ENCODE measurements at regions not wholly inside any gene's neighbourhood (a gene's known extent, or its start where the extent isn't known, plus 50 kb on each side); places are given as distances from the start of the nearest gene placed in this dataset.

DNA sequence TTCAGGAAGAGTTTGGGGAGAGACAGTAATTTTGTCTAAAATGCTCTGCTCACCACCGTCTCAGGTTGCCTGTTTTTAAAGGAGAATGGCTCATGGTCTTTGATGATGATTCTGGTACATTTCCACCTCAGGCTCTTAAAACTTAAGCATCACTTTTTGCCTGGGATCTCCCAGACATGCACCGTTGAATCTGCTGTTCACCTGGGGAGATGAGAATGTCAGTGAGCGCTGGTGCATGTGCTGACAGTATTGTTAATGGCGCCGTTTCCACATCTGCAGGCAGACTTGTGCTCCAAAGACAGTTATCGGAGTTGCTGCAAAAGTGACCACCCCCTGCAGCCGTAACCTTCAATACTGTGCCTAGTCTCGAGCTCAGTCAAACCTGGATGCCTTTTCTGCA, 219.0 kb upstream of the TPM1 start:
- no peak for DNase-seq

GRCh38 chr15:62824111-62825015, 218.2 kb upstream of the TPM1 start:
- DNase-seq: no peak

DNA sequence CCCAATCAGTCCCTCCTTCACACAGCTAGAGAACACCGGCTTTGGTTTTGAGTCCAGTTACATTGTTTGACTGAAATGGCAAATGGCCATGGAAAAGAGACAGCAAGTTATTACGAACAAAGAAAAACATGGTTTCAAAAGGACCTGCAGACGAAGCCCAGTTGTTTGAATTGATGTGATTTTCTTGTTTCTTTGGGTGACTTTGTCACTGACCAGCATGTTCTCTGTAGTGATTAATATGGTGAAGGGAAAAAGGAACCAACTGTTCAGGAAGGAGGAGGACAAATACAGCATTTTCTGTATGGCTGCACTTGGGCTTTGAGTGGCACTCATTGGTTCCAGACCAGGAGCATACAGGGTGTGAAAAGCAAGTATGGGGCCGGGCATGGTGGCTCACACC, 217.4 kb upstream of the TPM1 start:
- no peak for DNase-seq

- DNase-seq: no peak
Measured at GRCh38 chr15:62826561-62826960, 216.0 kb upstream of the TPM1 start.

- no peak for DNase-seq
Measured at GRCh38 chr15:62828364-62828763, 214.2 kb upstream of the TPM1 start.

- DNase-seq: no peak
Measured at GRCh38 chr15:62832231-62832630, 210.3 kb upstream of the TPM1 start.

DNA sequence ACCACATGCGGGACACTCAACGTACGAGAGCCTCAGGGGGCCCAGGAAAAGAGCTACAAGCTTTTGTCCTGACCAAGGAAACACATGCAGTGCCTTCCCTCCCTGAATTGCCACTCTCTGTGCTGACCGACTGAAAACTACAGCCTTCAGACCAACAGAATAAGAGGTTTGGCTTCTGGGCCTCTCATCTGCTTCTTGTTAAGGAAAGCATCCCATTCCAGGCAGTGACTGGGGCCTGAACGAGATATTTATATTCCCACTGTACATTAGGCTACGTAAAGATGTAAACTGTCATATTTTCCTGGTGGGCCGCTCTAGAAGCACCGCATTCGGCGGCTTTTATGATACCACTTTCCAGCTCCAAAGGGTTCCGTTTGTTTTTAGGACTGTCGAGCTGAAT, 208.9 kb upstream of the TPM1 start:
- DNase-seq: peak; percentile 77

GRCh38 chr15:62834686-62835329, 207.7 kb upstream of the TPM1 start:
- DNase-seq: no peak

DNA sequence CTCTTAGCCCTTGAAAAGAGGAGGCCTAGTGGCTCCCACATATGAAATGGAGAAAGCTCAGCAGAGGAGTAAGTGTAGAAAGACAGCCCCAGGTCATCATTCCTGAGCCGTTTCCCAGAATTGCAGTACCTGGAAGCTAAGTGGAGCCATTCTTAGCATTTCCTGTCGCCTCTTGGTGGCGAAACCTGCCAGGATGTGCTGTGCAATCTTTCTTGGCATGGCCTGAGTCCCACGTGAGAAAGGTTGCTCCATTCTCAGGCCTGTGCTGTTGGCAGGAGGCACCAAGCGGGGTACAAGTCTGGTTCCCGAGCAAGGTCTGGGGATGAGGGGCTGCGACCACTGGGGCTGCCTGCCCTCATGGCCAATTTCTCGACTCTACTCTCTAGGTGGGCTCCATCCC, 207.2 kb upstream of the TPM1 start:
- DNase-seq: no peak

- no peak for DNase-seq
Measured at GRCh38 chr15:62835762-62836161, 206.8 kb upstream of the TPM1 start.

DNA sequence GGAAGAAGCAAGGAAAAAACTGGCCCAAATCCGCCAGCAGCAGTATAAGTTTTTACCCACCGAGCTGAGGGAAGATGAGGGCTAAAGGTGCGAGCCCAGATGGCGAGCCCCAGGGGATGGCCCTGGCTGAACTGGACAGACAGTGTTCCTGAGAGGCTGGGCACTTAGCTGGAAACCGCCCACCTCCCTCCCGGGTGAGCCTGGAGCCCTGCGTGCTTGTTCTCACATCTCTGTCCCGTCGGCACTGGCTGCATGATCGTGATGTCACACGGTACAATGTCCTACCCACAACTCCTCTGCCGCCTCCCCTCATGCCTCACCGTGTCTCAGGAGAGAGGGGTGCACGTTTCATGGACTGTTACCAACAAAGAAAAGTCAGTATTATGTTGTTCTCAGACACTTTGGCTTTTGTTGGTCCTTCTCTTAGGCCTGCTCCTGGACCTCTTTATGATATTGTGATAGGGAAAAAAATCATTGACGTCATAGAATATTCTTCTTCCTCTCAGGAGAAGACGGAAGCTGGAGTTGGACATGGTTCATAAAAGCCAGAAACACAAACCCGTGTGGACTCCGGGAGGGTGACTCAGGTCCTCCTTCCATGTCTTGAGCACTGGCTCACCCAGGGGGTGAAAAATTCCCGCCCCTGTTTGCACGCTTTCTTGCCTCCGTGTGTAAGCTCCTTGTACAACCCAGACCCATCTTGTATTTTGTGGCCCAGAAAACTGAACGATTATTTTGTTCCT, 201.8 kb upstream of the TPM1 start:
- DNase-seq: no peak

DNA sequence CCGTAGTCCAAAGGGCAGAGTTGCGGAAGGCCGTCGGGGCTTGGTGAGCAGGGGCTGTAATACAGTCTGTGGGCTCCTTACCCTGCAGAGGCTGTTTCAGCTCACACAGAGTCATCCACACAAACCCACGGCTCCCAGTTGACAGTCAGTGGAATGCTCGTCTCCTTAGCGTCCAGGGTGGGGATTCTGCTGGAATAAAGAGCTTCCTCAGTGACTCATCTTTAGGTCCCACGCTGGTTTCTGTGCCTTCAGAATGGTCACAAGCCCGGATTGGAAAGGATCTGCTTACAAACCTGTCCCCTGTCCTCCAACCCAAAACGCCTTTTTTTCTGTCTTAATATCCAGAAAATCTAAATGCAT, 201.3 kb upstream of the TPM1 start:
- DNase-seq: no peak

- no peak for DNase-seq
Measured at GRCh38 chr15:62841891-62842559, 200.5 kb upstream of the TPM1 start.

DNA sequence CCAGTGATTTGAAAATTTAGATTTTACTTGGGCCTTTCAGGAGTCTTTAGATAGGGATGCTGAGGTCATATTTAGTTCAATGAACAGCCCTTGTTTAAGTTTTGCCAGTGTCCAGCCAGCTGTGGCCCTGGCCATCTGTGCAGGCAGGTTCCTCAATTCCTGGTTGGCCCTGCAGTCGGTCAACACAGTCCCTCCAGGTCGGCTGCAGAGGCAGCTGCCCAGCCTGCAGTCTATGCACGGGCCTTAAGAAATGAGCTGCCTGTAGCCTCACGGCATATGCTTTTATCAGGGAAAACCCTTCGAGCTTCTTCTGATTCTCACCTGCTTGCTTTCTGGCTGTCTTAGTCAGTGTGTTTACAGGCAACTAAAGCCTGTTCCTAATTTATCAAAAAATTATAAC, 199.2 kb upstream of the TPM1 start:
- DNase-seq: no peak

- DNase-seq: no peak
Measured at GRCh38 chr15:62844564-62845240, 197.8 kb upstream of the TPM1 start.

- no peak for DNase-seq
Measured at GRCh38 chr15:62845241-62846126, 197.1 kb upstream of the TPM1 start.

- DNase-seq: no peak
Measured at GRCh38 chr15:62846131-62846804, 196.3 kb upstream of the TPM1 start.

- no peak for DNase-seq
Measured at GRCh38 chr15:62846805-62847495, 195.6 kb upstream of the TPM1 start.

DNA sequence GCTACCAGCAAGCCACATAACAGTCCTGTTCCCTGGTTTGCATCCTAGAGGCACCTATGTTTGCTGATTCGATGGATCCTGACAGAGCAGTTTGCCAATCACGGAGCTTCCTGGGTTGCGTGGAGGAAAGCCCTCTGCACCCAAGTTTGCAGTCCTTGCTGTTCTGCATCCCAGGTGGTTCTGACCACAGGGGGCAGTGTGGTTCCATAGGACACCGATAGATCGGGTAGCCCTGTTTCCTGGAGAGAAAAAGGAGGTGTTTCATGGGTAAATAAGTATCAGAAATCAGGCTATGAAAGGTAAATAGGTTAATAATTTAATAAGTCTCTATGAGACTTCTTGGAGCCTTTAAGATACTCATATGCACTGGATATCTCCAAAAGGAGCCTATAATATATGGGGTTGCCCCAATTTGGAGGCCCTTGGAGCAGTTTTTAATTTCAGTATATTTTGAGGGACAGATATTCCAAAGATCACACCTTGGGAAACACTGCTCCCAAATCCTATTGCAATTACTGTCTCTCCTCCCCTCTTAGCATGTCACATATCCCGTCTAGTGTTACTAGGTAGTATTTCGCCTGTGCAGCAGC, 194.6 kb upstream of the TPM1 start:
- DNase-seq: peak; percentile 55

DNA sequence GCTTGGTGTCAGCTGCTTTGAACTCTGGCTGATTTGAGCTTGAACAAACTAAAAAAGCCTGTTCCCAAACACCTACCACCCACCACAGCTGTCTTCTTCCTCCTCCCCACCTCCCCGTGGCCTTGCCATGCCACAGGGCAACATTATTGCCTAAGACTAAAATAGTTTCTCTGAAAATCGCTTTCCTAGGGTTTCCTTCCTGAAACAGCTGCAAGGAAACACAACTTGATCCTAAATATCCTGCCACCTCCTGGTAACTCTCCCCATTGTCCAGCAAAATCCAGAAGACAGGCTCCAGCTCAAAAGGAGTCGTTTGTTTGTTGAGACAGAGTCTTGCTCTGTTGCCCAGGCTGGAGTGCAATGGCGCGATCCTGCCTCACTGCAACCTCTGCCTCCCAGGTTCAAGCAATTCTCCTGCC, 193.9 kb upstream of the TPM1 start:
- DNase-seq: no peak
